ENCODE measurements at regions not wholly inside any gene's neighbourhood (a gene's known extent, or its start where the extent isn't known, plus 50 kb on each side); places are given as distances from the start of the nearest gene placed in this dataset.

GRCh38 chr2:12282780-12283695 lies 433.7 kb upstream of the TRIB2 start:
- Histone ChIP-seq H3K9me3 (ENCODE audit: control insufficient read depth, insufficient read depth, low read depth, low read length) (no peaks in the 10 kb centered on the region), H3K27ac (ENCODE audit: low read length) (no peak overlapping the region), H3K36me3 (ENCODE audit: control insufficient read depth, insufficient read depth, low read length) (no peaks in the 10 kb centered on the region), H3K4me3 (ENCODE audit: low read depth in 2 of 2, low read length in 2 of 2) (no peak overlapping the region), H3K4me1 (ENCODE audit: control insufficient read depth, insufficient read depth, low read length) (0 out of 2 replicates have a peak, but pooled peaks cover 3% of the 10 kb centered on the region), H3K27me3 (ENCODE audit: control insufficient read depth, insufficient read depth, low read length) (no peaks in the 10 kb centered on the region)
- ChIA-PET POLR2A (no interaction called here), CTCF (no interaction called here)
- in situ Hi-C loops (cut with HindIII; ENCODE audit: low pct_unique_long_range_greater_than_20kb, low sequenced_read_pairs): no loop called here
- ATAC-seq: no peak
- no peak for DNase-seq (ENCODE audit: low read depth, low spot score)
- TF ChIP-seq CTCF (IDR thresholded peaks at IDR 0.05) (no peak), SIN3A (IDR thresholded peaks at IDR 0.05; ENCODE audit: borderline replicate concordance, insufficient read depth, low read depth, low read length) (no peak), POLR2AphosphoS5 (IDR thresholded peaks at IDR 0.05; ENCODE audit: low read depth, low read length) (no peak), REST (IDR thresholded peaks at IDR 0.05; ENCODE audit: insufficient read depth in 1 of 2, low read depth in 2 of 2, low read length in 1 of 2) (no peak), TCF7L2 (IDR thresholded peaks at IDR 0.05; ENCODE audit: low read depth, low read length) (no peak)
- no TSS peak for BruUV-seq (replicated peaks)
- intact Hi-C loops (cut with micrococcal nuclease; ENCODE audit: unreplicated experiment): no loop called here

- Histone ChIP-seq H3K4me1 (ENCODE audit: control insufficient read depth, insufficient read depth, low read length) (0 out of 2 replicates have a peak, but pooled peaks cover 3% of the 10 kb centered on the region), H3K9me3 (ENCODE audit: control insufficient read depth, insufficient read depth, low read depth, low read length) (no peaks in the 10 kb centered on the region), H3K27ac (ENCODE audit: low read length) (no peak overlapping the region; the same call in 1 of the 2 replicates), H3K4me3 (ENCODE audit: low read depth in 2 of 2, low read length in 2 of 2) (no peak overlapping the region), H3K27me3 (ENCODE audit: control insufficient read depth, insufficient read depth, low read length) (no peaks in the 10 kb centered on the region), H3K36me3 (ENCODE audit: control insufficient read depth, insufficient read depth, low read length) (no peaks in the 10 kb centered on the region)
- CTCF ChIA-PET: no interaction called here
- BruUV-seq (replicated peaks): no TSS peak
- no peak for DNase-seq (ENCODE audit: low read depth, low spot score)
- intact Hi-C loops (cut with micrococcal nuclease; ENCODE audit: unreplicated experiment): no loop called here
- ATAC-seq: no peak
- no peak for TF ChIP-seq CTCF (IDR thresholded peaks at IDR 0.05)
- no peak for TF ChIP-seq SIN3A (IDR thresholded peaks at IDR 0.05; ENCODE audit: borderline replicate concordance, insufficient read depth, low read depth, low read length)
- no peak for TF ChIP-seq REST (IDR thresholded peaks at IDR 0.05; ENCODE audit: insufficient read depth in 1 of 2, low read depth in 2 of 2, low read length in 1 of 2)
- no peak for TF ChIP-seq POLR2AphosphoS5 (IDR thresholded peaks at IDR 0.05; ENCODE audit: low read depth, low read length)
- no peak for TF ChIP-seq TCF7L2 (IDR thresholded peaks at IDR 0.05; ENCODE audit: low read depth, low read length)
- in situ Hi-C loops (cut with HindIII; ENCODE audit: low pct_unique_long_range_greater_than_20kb, low sequenced_read_pairs): no loop called here
- POLR2A ChIA-PET: no interaction called here
These were observed 432.7 kb upstream of the TRIB2 start for GRCh38 chr2:12284037-12284436.

All from Panc1 (cell line).